HEK293 (cell line): ENCODE measurements at regions not wholly inside any gene's neighbourhood (a gene's known extent, or its start where the extent isn't known, plus 50 kb on each side); places are given as distances from the start of the nearest gene placed in this dataset.

Source experiments
- CTCF ChIA-PET: fragments of 350-600 bp; formaldehyde crosslinking; extraction: SDS; loops from one replicate; lab custom pipeline; 2021; ENCODE audit warnings: antibody characterized with exemption; lab: Yijun Ruan, JAX
- POLR2A ChIA-PET: fragments of 300-600 bp; formaldehyde crosslinking; extraction: SDS; loops from one replicate; lab custom pipeline; 2020; ENCODE audit warnings: antibody characterized with exemption, inconsistent platforms; lab: Yijun Ruan, JAX
- H3K27ac ChIP-seq: fragments of 200-500 bp; sonication (Bioruptor generic); 2 replicates; pipeline ENCODE4 v1.5.1; 2014; ENCODE audit warnings: low read depth, low read length, control low read depth, inconsistent platforms; ENCODE audit errors: extremely low read depth
- H3K36me3 ChIP-seq, 2 experiments: fragments of 200-500 bp in 1 of 2; sonication (Bioruptor generic) in 1 of 2; 1 replicate in 1 of 2; 2 replicates in 1 of 2; pipeline ENCODE4 v1.5.1; 2014 to 2017; ENCODE audit warnings: inconsistent platforms in 2 of 2, low read length in 2 of 2; ENCODE audit not compliant: control insufficient read depth in 2 of 2, insufficient read depth in 1 of 2
- H3K4me1 ChIP-seq: fragments of 200-500 bp; sonication (Bioruptor generic); 2 replicates; pipeline ENCODE4 v1.5.1; 2014; ENCODE audit warnings: mild to moderate bottlenecking, low read length, inconsistent platforms; ENCODE audit not compliant: control insufficient read depth, insufficient read depth
- H3K4me3 ChIP-seq: 2 replicates; pipeline ENCODE4 v1.5.1; 2011; ENCODE audit warnings: low read depth, mild to moderate bottlenecking, control low read depth, low read length, moderate library complexity
- H3K9me3 ChIP-seq: fragments of 200-500 bp; sonication (Bioruptor generic); 2 replicates; pipeline ENCODE4 v1.5.1; 2014; ENCODE audit warnings: low read depth, low read length, inconsistent platforms; ENCODE audit not compliant: control insufficient read depth, insufficient read depth
- GLIS2 ChIP-seq: fragments of 450-650 bp; formaldehyde crosslinking; IDR thresholded peaks from 2 replicates; pipeline ENCODE4 v1.5.1; 2016; ENCODE audit warnings: missing biosample characterization, missing genetic modification characterization
- MZF1 ChIP-seq: fragments of 450-650 bp; formaldehyde crosslinking; IDR thresholded peaks from 2 replicates; pipeline ENCODE4 v1.5.1; 2017; ENCODE audit warnings: missing biosample characterization, missing genetic modification characterization, borderline replicate concordance
- OVOL3 ChIP-seq: fragments of 450-650 bp; formaldehyde crosslinking; IDR thresholded peaks from 2 replicates; pipeline ENCODE4 v1.5.1; 2016; ENCODE audit warnings: missing biosample characterization, missing genetic modification characterization
- WT1 ChIP-seq: fragments of 450-650 bp; formaldehyde crosslinking; IDR thresholded peaks from 2 replicates; pipeline ENCODE4 v1.5.1; 2016; ENCODE audit warnings: missing biosample characterization, missing genetic modification characterization
- ZNF132 ChIP-seq: fragments of 450-650 bp; formaldehyde crosslinking; IDR thresholded peaks from 2 replicates; pipeline ENCODE4 v1.5.1; 2017; ENCODE audit warnings: missing biosample characterization, missing genetic modification characterization, borderline replicate concordance
- ZNF202 ChIP-seq: fragments of 450-650 bp; formaldehyde crosslinking; IDR thresholded peaks from 2 replicates; pipeline ENCODE4 v1.5.1; 2016; ENCODE audit warnings: missing biosample characterization, missing genetic modification characterization, borderline replicate concordance
- ZNF223 ChIP-seq: fragments of 450-650 bp; formaldehyde crosslinking; IDR thresholded peaks from 2 replicates; pipeline ENCODE4 v1.5.1; 2016; ENCODE audit warnings: missing biosample characterization, missing genetic modification characterization
- ZNF335 ChIP-seq: fragments of 450-650 bp; formaldehyde crosslinking; conservative IDR thresholded peaks from 2 replicates; pipeline ENCODE4 v1.5.1; 2016; ENCODE audit warnings: missing biosample characterization, missing genetic modification characterization
- ZNF354C ChIP-seq: fragments of 450-650 bp; formaldehyde crosslinking; IDR thresholded peaks from 2 replicates; pipeline ENCODE4 v1.5.1; 2016; ENCODE audit warnings: missing biosample characterization, missing genetic modification characterization, low read depth, borderline replicate concordance
- ZNF571 ChIP-seq: fragments of 450-650 bp; formaldehyde crosslinking; IDR thresholded peaks from 2 replicates; pipeline ENCODE4 v1.5.0; 2017; ENCODE audit warnings: missing biosample characterization, missing genetic modification characterization
- ZNF624 ChIP-seq: fragments of 450-650 bp; formaldehyde crosslinking; IDR thresholded peaks from 2 replicates; pipeline ENCODE4 v1.5.1; 2017; ENCODE audit warnings: missing biosample characterization, missing genetic modification characterization
- ZNF701 ChIP-seq: fragments of 450-650 bp; formaldehyde crosslinking; IDR thresholded peaks from 2 replicates; pipeline ENCODE4 v1.5.1; 2016; ENCODE audit warnings: missing biosample characterization, missing genetic modification characterization
- ZNF768 ChIP-seq: fragments of 450-650 bp; formaldehyde crosslinking; IDR thresholded peaks from 2 replicates; pipeline ENCODE4 v1.5.1; 2018; ENCODE audit warnings: missing biosample characterization, mild to moderate bottlenecking, missing genetic modification characterization
- TF ChIP-seq, protein P1 (sequence below): fragments of 450-650 bp; formaldehyde crosslinking; IDR thresholded peaks from 2 replicates; pipeline ENCODE4 v1.5.1; 2017; ENCODE audit warnings: missing biosample characterization, missing genetic modification characterization
- TF ChIP-seq, protein P2 (sequence below): fragments of 450-650 bp; formaldehyde crosslinking; IDR thresholded peaks from 2 replicates; pipeline ENCODE4 v1.5.0; 2017; ENCODE audit warnings: missing biosample characterization, missing genetic modification characterization, borderline replicate concordance
- TF ChIP-seq, protein P3 (sequence below): fragments of 450-650 bp; formaldehyde crosslinking; IDR thresholded peaks from 2 replicates; pipeline ENCODE4 v1.5.1; 2016; ENCODE audit warnings: missing biosample characterization, missing genetic modification characterization, borderline replicate concordance
- TF ChIP-seq, protein P4 (sequence below): IDR thresholded peaks from 2 replicates; pipeline ENCODE4 v1.6.1; 2011; ENCODE audit warnings: mild to moderate bottlenecking, low read depth, low read length, borderline replicate concordance
- TF ChIP-seq, protein P5 (sequence below): fragments of 450-650 bp; formaldehyde crosslinking; IDR thresholded peaks from 2 replicates; pipeline ENCODE4 v1.5.1; 2016; ENCODE audit warnings: missing biosample characterization, missing genetic modification characterization

DNA sequence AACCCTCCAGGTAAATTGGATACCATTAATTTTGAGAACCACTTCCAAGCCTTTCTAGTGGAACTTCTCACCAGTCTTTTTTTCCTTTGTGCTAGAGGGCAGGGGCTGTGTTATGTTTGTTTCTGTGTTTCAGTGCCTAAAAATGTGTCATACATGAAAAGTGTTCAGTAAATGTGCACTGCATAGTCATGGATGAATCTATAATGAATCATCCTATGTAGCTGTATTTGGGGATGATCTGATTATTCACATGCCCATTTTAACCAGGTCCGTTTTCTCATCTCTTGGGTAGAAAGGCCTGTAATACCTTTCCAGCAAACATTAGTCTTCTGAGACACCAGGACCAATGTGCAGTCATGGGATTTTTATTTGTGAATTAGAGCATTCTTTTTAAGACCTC lies 583.0 kb upstream of the GOLIM4 start:
- POLR2A ChIA-PET, result no interaction called here
- CTCF ChIA-PET, result no interaction called here
- Histone ChIP-seq H3K27ac (no peak overlapping the region), H3K9me3 (no peaks in the 10 kb centered on the region), H3K4me3 (no peak overlapping the region), H3K4me1 (no peaks in the 10 kb centered on the region), H3K36me3 (no peaks in the 10 kb centered on the region)
- TF ChIP-seq ZNF624 (tag by site-specific recombination) (no peak), GLIS2 (no peak), WT1 (no peak), ZNF132 (tag by site-specific recombination) (no peak), ZNF701 (tag by site-specific recombination) (no peak), ZNF202 (no peak)
- TF ChIP-seq, protein P1, sequence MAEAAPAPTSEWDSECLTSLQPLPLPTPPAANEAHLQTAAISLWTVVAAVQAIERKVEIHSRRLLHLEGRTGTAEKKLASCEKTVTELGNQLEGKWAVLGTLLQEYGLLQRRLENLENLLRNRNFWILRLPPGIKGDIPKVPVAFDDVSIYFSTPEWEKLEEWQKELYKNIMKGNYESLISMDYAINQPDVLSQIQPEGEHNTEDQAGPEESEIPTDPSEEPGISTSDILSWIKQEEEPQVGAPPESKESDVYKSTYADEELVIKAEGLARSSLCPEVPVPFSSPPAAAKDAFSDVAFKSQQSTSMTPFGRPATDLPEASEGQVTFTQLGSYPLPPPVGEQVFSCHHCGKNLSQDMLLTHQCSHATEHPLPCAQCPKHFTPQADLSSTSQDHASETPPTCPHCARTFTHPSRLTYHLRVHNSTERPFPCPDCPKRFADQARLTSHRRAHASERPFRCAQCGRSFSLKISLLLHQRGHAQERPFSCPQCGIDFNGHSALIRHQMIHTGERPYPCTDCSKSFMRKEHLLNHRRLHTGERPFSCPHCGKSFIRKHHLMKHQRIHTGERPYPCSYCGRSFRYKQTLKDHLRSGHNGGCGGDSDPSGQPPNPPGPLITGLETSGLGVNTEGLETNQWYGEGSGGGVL (tag by site-specific recombination), result no peak
- TF ChIP-seq, protein P2, sequence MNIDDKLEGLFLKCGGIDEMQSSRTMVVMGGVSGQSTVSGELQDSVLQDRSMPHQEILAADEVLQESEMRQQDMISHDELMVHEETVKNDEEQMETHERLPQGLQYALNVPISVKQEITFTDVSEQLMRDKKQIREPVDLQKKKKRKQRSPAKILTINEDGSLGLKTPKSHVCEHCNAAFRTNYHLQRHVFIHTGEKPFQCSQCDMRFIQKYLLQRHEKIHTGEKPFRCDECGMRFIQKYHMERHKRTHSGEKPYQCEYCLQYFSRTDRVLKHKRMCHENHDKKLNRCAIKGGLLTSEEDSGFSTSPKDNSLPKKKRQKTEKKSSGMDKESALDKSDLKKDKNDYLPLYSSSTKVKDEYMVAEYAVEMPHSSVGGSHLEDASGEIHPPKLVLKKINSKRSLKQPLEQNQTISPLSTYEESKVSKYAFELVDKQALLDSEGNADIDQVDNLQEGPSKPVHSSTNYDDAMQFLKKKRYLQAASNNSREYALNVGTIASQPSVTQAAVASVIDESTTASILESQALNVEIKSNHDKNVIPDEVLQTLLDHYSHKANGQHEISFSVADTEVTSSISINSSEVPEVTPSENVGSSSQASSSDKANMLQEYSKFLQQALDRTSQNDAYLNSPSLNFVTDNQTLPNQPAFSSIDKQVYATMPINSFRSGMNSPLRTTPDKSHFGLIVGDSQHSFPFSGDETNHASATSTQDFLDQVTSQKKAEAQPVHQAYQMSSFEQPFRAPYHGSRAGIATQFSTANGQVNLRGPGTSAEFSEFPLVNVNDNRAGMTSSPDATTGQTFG (tag by site-specific recombination), result no peak
- TF ChIP-seq, protein P3, sequence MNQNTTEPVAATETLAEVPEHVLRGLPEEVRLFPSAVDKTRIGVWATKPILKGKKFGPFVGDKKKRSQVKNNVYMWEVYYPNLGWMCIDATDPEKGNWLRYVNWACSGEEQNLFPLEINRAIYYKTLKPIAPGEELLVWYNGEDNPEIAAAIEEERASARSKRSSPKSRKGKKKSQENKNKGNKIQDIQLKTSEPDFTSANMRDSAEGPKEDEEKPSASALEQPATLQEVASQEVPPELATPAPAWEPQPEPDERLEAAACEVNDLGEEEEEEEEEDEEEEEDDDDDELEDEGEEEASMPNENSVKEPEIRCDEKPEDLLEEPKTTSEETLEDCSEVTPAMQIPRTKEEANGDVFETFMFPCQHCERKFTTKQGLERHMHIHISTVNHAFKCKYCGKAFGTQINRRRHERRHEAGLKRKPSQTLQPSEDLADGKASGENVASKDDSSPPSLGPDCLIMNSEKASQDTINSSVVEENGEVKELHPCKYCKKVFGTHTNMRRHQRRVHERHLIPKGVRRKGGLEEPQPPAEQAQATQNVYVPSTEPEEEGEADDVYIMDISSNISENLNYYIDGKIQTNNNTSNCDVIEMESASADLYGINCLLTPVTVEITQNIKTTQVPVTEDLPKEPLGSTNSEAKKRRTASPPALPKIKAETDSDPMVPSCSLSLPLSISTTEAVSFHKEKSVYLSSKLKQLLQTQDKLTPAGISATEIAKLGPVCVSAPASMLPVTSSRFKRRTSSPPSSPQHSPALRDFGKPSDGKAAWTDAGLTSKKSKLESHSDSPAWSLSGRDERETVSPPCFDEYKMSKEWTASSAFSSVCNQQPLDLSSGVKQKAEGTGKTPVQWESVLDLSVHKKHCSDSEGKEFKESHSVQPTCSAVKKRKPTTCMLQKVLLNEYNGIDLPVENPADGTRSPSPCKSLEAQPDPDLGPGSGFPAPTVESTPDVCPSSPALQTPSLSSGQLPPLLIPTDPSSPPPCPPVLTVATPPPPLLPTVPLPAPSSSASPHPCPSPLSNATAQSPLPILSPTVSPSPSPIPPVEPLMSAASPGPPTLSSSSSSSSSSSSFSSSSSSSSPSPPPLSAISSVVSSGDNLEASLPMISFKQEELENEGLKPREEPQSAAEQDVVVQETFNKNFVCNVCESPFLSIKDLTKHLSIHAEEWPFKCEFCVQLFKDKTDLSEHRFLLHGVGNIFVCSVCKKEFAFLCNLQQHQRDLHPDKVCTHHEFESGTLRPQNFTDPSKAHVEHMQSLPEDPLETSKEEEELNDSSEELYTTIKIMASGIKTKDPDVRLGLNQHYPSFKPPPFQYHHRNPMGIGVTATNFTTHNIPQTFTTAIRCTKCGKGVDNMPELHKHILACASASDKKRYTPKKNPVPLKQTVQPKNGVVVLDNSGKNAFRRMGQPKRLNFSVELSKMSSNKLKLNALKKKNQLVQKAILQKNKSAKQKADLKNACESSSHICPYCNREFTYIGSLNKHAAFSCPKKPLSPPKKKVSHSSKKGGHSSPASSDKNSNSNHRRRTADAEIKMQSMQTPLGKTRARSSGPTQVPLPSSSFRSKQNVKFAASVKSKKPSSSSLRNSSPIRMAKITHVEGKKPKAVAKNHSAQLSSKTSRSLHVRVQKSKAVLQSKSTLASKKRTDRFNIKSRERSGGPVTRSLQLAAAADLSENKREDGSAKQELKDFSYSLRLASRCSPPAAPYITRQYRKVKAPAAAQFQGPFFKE (tag by site-specific recombination), result no peak
- TF ChIP-seq, protein P4, sequence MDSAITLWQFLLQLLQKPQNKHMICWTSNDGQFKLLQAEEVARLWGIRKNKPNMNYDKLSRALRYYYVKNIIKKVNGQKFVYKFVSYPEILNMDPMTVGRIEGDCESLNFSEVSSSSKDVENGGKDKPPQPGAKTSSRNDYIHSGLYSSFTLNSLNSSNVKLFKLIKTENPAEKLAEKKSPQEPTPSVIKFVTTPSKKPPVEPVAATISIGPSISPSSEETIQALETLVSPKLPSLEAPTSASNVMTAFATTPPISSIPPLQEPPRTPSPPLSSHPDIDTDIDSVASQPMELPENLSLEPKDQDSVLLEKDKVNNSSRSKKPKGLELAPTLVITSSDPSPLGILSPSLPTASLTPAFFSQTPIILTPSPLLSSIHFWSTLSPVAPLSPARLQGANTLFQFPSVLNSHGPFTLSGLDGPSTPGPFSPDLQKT, result no peak
- TF ChIP-seq, all 188 proteins: peak for 0

DNA sequence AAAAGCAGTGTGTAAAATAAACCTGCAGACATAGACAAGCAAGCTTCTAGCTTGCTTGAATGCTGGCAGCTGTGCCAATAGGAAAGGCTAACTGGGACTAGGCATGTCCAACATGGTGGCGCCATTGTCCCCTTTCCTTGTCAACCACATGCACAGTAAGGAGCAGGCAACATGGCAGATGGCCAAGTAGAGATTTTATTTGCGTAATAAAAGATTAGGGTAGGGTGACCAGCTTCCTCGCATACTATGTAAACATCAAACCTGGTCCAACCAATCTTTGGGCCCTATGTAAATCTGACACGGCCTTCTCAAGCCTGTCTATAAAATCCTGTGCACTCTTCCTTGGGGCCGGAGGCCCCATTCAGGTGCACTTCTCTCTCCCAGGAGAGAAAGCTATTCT lies 575.4 kb upstream of the GOLIM4 start:
- Histone ChIP-seq H3K4me3 (no peak overlapping the region), H3K27ac (no peak overlapping the region), H3K36me3 (no peaks in the 10 kb centered on the region), H3K4me1 (no peaks in the 10 kb centered on the region), H3K9me3 (no peaks in the 10 kb centered on the region)
- ChIA-PET POLR2A (no interaction called here), CTCF (interaction anchor here (0.6 kb wide), 1 partner anchor 59 kb away, joined by 3 read pairs; no protein-coding TSS in a partner anchor)
- TF ChIP-seq ZNF354C (tag by site-specific recombination), result no peak
- no peak for TF ChIP-seq OVOL3 (tag by site-specific recombination)
- TF ChIP-seq, protein P5, sequence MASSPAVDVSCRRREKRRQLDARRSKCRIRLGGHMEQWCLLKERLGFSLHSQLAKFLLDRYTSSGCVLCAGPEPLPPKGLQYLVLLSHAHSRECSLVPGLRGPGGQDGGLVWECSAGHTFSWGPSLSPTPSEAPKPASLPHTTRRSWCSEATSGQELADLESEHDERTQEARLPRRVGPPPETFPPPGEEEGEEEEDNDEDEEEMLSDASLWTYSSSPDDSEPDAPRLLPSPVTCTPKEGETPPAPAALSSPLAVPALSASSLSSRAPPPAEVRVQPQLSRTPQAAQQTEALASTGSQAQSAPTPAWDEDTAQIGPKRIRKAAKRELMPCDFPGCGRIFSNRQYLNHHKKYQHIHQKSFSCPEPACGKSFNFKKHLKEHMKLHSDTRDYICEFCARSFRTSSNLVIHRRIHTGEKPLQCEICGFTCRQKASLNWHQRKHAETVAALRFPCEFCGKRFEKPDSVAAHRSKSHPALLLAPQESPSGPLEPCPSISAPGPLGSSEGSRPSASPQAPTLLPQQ (tag by site-specific recombination), result no peak
- no peak for TF ChIP-seq GLIS2
- TF ChIP-seq ZNF223 (tag by site-specific recombination), result no peak
- TF ChIP-seq ZNF335 (tag by site-specific recombination), result 0 out of 2 replicates have a peak, but pooled peaks have one; percentile 17
- TF ChIP-seq ZNF768, result no peak
- TF ChIP-seq ZNF571 (tag by site-specific recombination), result no peak
- peak; percentile 85; the same call in 1 of the 2 replicates for TF ChIP-seq MZF1 (tag by site-specific recombination)
